H1 (cell line): ENCODE measurements at regions not wholly inside any gene's neighbourhood (a gene's known extent, or its start where the extent isn't known, plus 50 kb on each side); places are given as distances from the start of the nearest gene placed in this dataset.

ENCODE experiments used
- CTCF ChIA-PET: fragments of 300-600 bp; sonication (Branson Sonifier 250); formaldehyde crosslinking; loops from one replicate; lab custom pipeline; 2021; ENCODE audit not compliant: partially characterized antibody; lab: Charles Lee
- POLR2A ChIA-PET: fragments of 300-600 bp; sonication (Branson Sonifier 250); formaldehyde crosslinking; loops from one replicate; lab custom pipeline; 2021; ENCODE audit warnings: inconsistent platforms; ENCODE audit not compliant: partially characterized antibody; lab: Charles Lee
- DNase-seq, 2 experiments: peaks; one replicate each; pipeline versions ENCODE4 v3.0.0 to v3.0.0-alpha.2; 2010 to 2022; ENCODE audit warnings: low spot score in 2 of 2, low read depth in 1 of 2, mixed read lengths in 1 of 2
- FAIRE-seq: peaks from 2 replicates; lab custom pipeline; 2011; peaks lifted over from hg19 to GRCh38; lab: Jason Lieb, UNC
- H2AFZ ChIP-seq: 2 replicates; pipeline ENCODE4 v1.8.1; 2012; ENCODE audit warnings: low read length, inconsistent platforms
- H2AK5ac ChIP-seq: 2 replicates; pipeline ENCODE4 v1.6.1; 2013; ENCODE audit warnings: low read depth, low read length
- H2BK120ac ChIP-seq: replicated peaks from 2 replicates; pipeline ENCODE3; 2013; ENCODE audit warnings: low read depth, low read length, inconsistent platforms
- H2BK12ac ChIP-seq: 2 replicates; pipeline ENCODE4 v1.6.1; 2013; ENCODE audit warnings: low read depth, low read length
- H2BK15ac ChIP-seq: 2 replicates; pipeline ENCODE4 v1.6.1; 2013; ENCODE audit warnings: low read length
- H2BK20ac ChIP-seq: 2 replicates; pipeline ENCODE4 v1.6.1; 2013; ENCODE audit warnings: low read length
- H2BK5ac ChIP-seq: 2 replicates; pipeline ENCODE4 v1.6.1; 2013; ENCODE audit warnings: low read depth, low read length
- H3K14ac ChIP-seq: 2 replicates; pipeline ENCODE4 v1.6.1; 2013; ENCODE audit warnings: inconsistent platforms; ENCODE audit not compliant: insufficient read length
- H3K18ac ChIP-seq: 2 replicates; pipeline ENCODE4 v1.6.1; 2013; ENCODE audit warnings: low read length; ENCODE audit errors: extremely low read depth
- H3K23ac ChIP-seq: 2 replicates; pipeline ENCODE4 v1.6.1; 2013; ENCODE audit warnings: inconsistent platforms; ENCODE audit not compliant: insufficient read length
- H3K23me2 ChIP-seq: 2 replicates; pipeline ENCODE4 v1.6.1; 2013; ENCODE audit warnings: low read depth, low read length
- H3K27ac ChIP-seq: 2 replicates; pipeline ENCODE4 v1.6.1; 2011; ENCODE audit warnings: low read depth, low read length, inconsistent platforms
- H3K27me3 ChIP-seq, 4 experiments: replicated peaks in 1 of 4; 1 replicate in 1 of 4; 2 replicates in 3 of 4; pipeline versions ENCODE4 v1.6.1 to v1.8.1; 2011 to 2013; ENCODE audit warnings: low read length in 3 of 4, mild to moderate bottlenecking in 3 of 4, inconsistent platforms in 2 of 4, mixed read lengths in 2 of 4, moderate library complexity in 1 of 4; ENCODE audit not compliant: control insufficient read depth in 3 of 4, insufficient read depth in 3 of 4; ENCODE audit errors: extremely low read depth in 1 of 4
- H3K36me3 ChIP-seq, 4 experiments: 2 replicates each; pipeline versions ENCODE4 v1.6.1 to v1.8.1; 2011 to 2013; ENCODE audit warnings: mild to moderate bottlenecking in 4 of 4, low read length in 3 of 4, moderate library complexity in 2 of 4, control low read depth in 1 of 4, inconsistent platforms in 1 of 4; ENCODE audit not compliant: insufficient read depth in 4 of 4, control insufficient read depth in 2 of 4
- H3K4ac ChIP-seq: replicated peaks from 2 replicates; pipeline ENCODE3; 2013; ENCODE audit warnings: low read length, low read depth, mixed read lengths, inconsistent platforms; ENCODE audit not compliant: insufficient read length
- H3K4me1 ChIP-seq, 4 experiments: replicated peaks in 1 of 4; 1 replicate in 1 of 4; 2 replicates in 3 of 4; pipeline versions ENCODE4 v1.6.1 to v1.8.1; 2011 to 2013; ENCODE audit warnings: low read length in 3 of 4, inconsistent platforms in 2 of 4, mixed read lengths in 1 of 4; ENCODE audit not compliant: insufficient read depth in 4 of 4, control insufficient read depth in 3 of 4
- H3K4me2 ChIP-seq, 2 experiments: 2 replicates each; pipeline versions ENCODE4 v1.6.1 to v1.8.1; 2011 to 2013; ENCODE audit warnings: low read depth in 2 of 2, low read length in 2 of 2, control low read depth in 1 of 2, inconsistent platforms in 1 of 2, mild to moderate bottlenecking in 1 of 2; ENCODE audit not compliant: insufficient read depth in 1 of 2
- H3K4me3 ChIP-seq, 4 experiments: fragments of 200-600, 300-600 bp in 1 of 4; sonication (generic), shearing (Covaris generic), sonication (Bioruptor Twin) in 1 of 4; 2 replicates each; pipeline versions ENCODE4 v1.5.1 to v1.8.1; 2011 to 2016; ENCODE audit warnings: low read length in 4 of 4, low read depth in 3 of 4, control low read depth in 2 of 4, inconsistent platforms in 2 of 4, mild to moderate bottlenecking in 2 of 4, mixed read lengths in 1 of 4, moderate library complexity in 1 of 4; ENCODE audit not compliant: insufficient read depth in 2 of 4; ENCODE audit errors: extremely low read depth in 1 of 4
- H3K56ac ChIP-seq: replicated peaks from 2 replicates; pipeline ENCODE3; 2013; ENCODE audit warnings: low read depth, mild to moderate bottlenecking, mixed read lengths, low read length, inconsistent platforms; ENCODE audit not compliant: insufficient read length
- H3K79me1 ChIP-seq: 2 replicates; pipeline ENCODE4 v1.6.1; 2013; ENCODE audit warnings: low read depth, low read length, control low read depth
- H3K79me2 ChIP-seq, 2 experiments: 2 replicates each; pipeline versions ENCODE4 v1.6.1 to v1.8.1; 2012 to 2013; ENCODE audit warnings: low read length in 2 of 2, mild to moderate bottlenecking in 2 of 2, inconsistent platforms in 1 of 2; ENCODE audit not compliant: insufficient read depth in 2 of 2, control insufficient read depth in 1 of 2
- H3K9ac ChIP-seq, 4 experiments: replicated peaks in 1 of 4; 1 replicate in 1 of 4; 2 replicates in 3 of 4; pipeline versions ENCODE4 v1.6.1 to v1.8.1; 2011 to 2013; ENCODE audit warnings: low read depth in 3 of 4, low read length in 3 of 4, control low read depth in 2 of 4, mild to moderate bottlenecking in 2 of 4, moderate library complexity in 2 of 4, inconsistent platforms in 1 of 4; ENCODE audit errors: extremely low read depth in 1 of 4
- H3K9me3 ChIP-seq, 2 experiments: 2 replicates each; pipeline versions ENCODE4 v1.6.1 to v1.8.1; 2012 to 2013; ENCODE audit warnings: mild to moderate bottlenecking in 2 of 2, moderate library complexity in 2 of 2, control low read depth in 1 of 2, inconsistent platforms in 1 of 2, low read depth in 1 of 2, low read length in 1 of 2, mixed read lengths in 1 of 2; ENCODE audit not compliant: insufficient read depth in 2 of 2
- H4K20me1 ChIP-seq, 2 experiments: replicated peaks in 1 of 2; 2 replicates each; pipeline versions ENCODE3 to v1.8.1; 2011 to 2013; ENCODE audit warnings: inconsistent platforms in 2 of 2, low read length in 2 of 2, mild to moderate bottlenecking in 1 of 2; ENCODE audit not compliant: insufficient read depth in 2 of 2, control insufficient read depth in 1 of 2
- H4K5ac ChIP-seq: 2 replicates; pipeline ENCODE4 v1.6.1; 2013; ENCODE audit warnings: low read length, low read depth, mixed read lengths, inconsistent platforms; ENCODE audit not compliant: insufficient read length
- H4K8ac ChIP-seq: 2 replicates; pipeline ENCODE4 v1.8.0; 2013; ENCODE audit warnings: mild to moderate bottlenecking, moderate library complexity, low read length, inconsistent platforms; ENCODE audit not compliant: insufficient read depth; ENCODE audit errors: extremely low read depth
- H4K91ac ChIP-seq: replicated peaks from 2 replicates; pipeline ENCODE3; 2013; ENCODE audit warnings: low read length, mixed read lengths, inconsistent platforms; ENCODE audit not compliant: insufficient read length
- CEBPB ChIP-seq: IDR thresholded peaks from 2 replicates; pipeline ENCODE4 v1.6.1; 2012; ENCODE audit warnings: low read depth, low read length
- KDM4A ChIP-seq: IDR thresholded peaks from one replicate; pipeline ENCODE4 v1.7.1; 2012; ENCODE audit warnings: low read depth, mild to moderate bottlenecking, moderate library complexity, low read length, inconsistent platforms; ENCODE audit not compliant: severe bottlenecking
- KDM5A ChIP-seq: fragments of 200-600 bp; IDR thresholded peaks from 2 replicates; pipeline ENCODE4 v1.7.1; 2012; ENCODE audit warnings: mild to moderate bottlenecking, low read length, inconsistent platforms, mixed read lengths
- RBBP5 ChIP-seq: IDR thresholded peaks from 2 replicates; pipeline ENCODE4 v1.7.1; 2012; ENCODE audit warnings: low read depth, mild to moderate bottlenecking, inconsistent platforms, low read length, moderate library complexity, borderline replicate concordance
- SRF ChIP-seq: IDR thresholded peaks from 2 replicates; pipeline ENCODE4 v1.6.1; 2011; ENCODE audit warnings: mild to moderate bottlenecking, low read depth, low read length, moderate library complexity

GRCh38 chr4:159013692-159014091, 89.2 kb upstream of the RAPGEF2 start:
- Histone ChIP-seq H3K9me3 (no peaks in the 10 kb centered on the region), H4K91ac (no peak overlapping the region), H3K56ac (no peak overlapping the region), H3K9ac (no peak overlapping the region), H3K18ac (no peak overlapping the region), H4K8ac (no peak overlapping the region), H2AK5ac (no peak overlapping the region), H3K79me1 (no peaks in the 10 kb centered on the region), H3K4me1 (peaks cover 0 to 5% (median 2%) of the 10 kb centered on the region in 4 experiments; a peak in 4 of 7 replicates), H4K20me1 (no peaks in the 10 kb centered on the region), H3K23me2 (no peaks in the 10 kb centered on the region), H3K4ac (no peak overlapping the region), H2BK12ac (no peak overlapping the region), H3K27me3 (no peaks in the 10 kb centered on the region; a peak in 1 of 7 replicates), H3K4me2 (no peak overlapping the region), H3K23ac (no peak overlapping the region), H4K5ac (no peak overlapping the region), H2BK15ac (no peak overlapping the region), H3K27ac (no peak overlapping the region), H3K4me3 (no peak overlapping the region), H2BK20ac (no peak overlapping the region), H3K79me2 (no peaks in the 10 kb centered on the region), H2BK120ac (no peak overlapping the region), H3K14ac (no peak overlapping the region), H3K36me3 (no peaks in the 10 kb centered on the region), H2BK5ac (no peak overlapping the region), H2AFZ (no peak overlapping the region)
- ChIA-PET POLR2A (no interaction called here), CTCF (interaction anchor here (1.4 kb wide), 1 partner anchor 65 kb away, joined by 3 read pairs; no protein-coding TSS in a partner anchor)
- DNase-seq (no peak), FAIRE-seq (no peak)
- TF ChIP-seq KDM5A (no peak), KDM4A (no peak), SRF (no peak), CEBPB (no peak), RBBP5 (no peak)
